Panc1 (cell line): ENCODE measurements at regions not wholly inside any gene's neighbourhood (a gene's known extent, or its start where the extent isn't known, plus 50 kb on each side); places are given as distances from the start of the nearest gene placed in this dataset.

Source experiments
- ATAC-seq: fragments of 200-7000 bp; cut with Tn5 transposase; 2 replicates; pipeline ENCODE4 v1.9.1; 2020; ENCODE audit warnings: mild to moderate bottlenecking, moderate library complexity
- BruUV-seq: library from RNA; stranded (reverse); fragments of 400-500 nt; replicated peaks from 2 replicates; lab custom pipeline; 2021; lab: Mats Ljungman, UMichigan
- CTCF ChIA-PET: fragments of 300-600 bp; sonication (Branson Sonifier 250); formaldehyde crosslinking; loops from one replicate; lab custom pipeline; 2022; ENCODE audit warnings: antibody characterized with exemption; lab: Charles Lee
- POLR2A ChIA-PET: fragments of 300-600 bp; sonication (Branson Sonifier 250); formaldehyde crosslinking; loops from one replicate; lab custom pipeline; 2022; ENCODE audit warnings: antibody characterized with exemption; lab: Charles Lee
- DNase-seq: peaks from one replicate; pipeline ENCODE4 v3.0.0-alpha.2; 2010; ENCODE audit warnings: low read depth, low spot score
- H3K27ac ChIP-seq: 2 replicates; pipeline ENCODE4 v1.5.1; 2011; ENCODE audit warnings: mild to moderate bottlenecking, low read length, inconsistent platforms
- H3K27me3 ChIP-seq: fragments of 200-500 bp; sonication (Bioruptor generic); 2 replicates; pipeline ENCODE4 v1.6.0; 2014; ENCODE audit warnings: low read length, inconsistent platforms; ENCODE audit not compliant: control insufficient read depth, insufficient read depth
- H3K36me3 ChIP-seq: fragments of 200-500 bp; sonication (Bioruptor generic); 2 replicates; pipeline ENCODE4 v1.5.1; 2014; ENCODE audit warnings: inconsistent platforms, mild to moderate bottlenecking, low read length, moderate library complexity; ENCODE audit not compliant: control insufficient read depth, insufficient read depth
- H3K4me1 ChIP-seq: 2 replicates; pipeline ENCODE4 v1.5.1; 2011; ENCODE audit warnings: inconsistent platforms, mild to moderate bottlenecking, low read length, moderate library complexity; ENCODE audit not compliant: control insufficient read depth, insufficient read depth
- H3K4me3 ChIP-seq, 2 experiments: 2 replicates each; pipeline ENCODE4 v1.5.1; 2011 to 2012; ENCODE audit warnings: low read depth in 2 of 2, low read length in 2 of 2, mild to moderate bottlenecking in 2 of 2, inconsistent platforms in 1 of 2, moderate library complexity in 1 of 2
- H3K9me3 ChIP-seq: fragments of 200-500 bp; sonication (Bioruptor generic); 2 replicates; pipeline ENCODE4 v1.5.1; 2014; ENCODE audit warnings: low read depth, mild to moderate bottlenecking, inconsistent platforms, low read length, moderate library complexity; ENCODE audit not compliant: control insufficient read depth, insufficient read depth
- CTCF ChIP-seq: fragments of 450-650 bp; IDR thresholded peaks from 2 replicates; pipeline ENCODE4 v1.5.1; 2017; ENCODE audit warnings: mild to moderate bottlenecking
- POLR2AphosphoS5 ChIP-seq: IDR thresholded peaks from 2 replicates; pipeline ENCODE4 v1.6.1; 2012; ENCODE audit warnings: mild to moderate bottlenecking, low read depth, low read length, moderate library complexity
- REST ChIP-seq, 2 experiments: IDR thresholded peaks; 2 replicates each; pipeline ENCODE4 v1.6.1; 2011 to 2012; ENCODE audit warnings: low read depth in 2 of 2, control low read depth in 1 of 2, low read length in 1 of 2, mild to moderate bottlenecking in 1 of 2, moderate library complexity in 1 of 2; ENCODE audit not compliant: insufficient read depth in 1 of 2
- SIN3A ChIP-seq: IDR thresholded peaks from 2 replicates; pipeline ENCODE4 v1.6.1; 2012; ENCODE audit warnings: low read depth, mild to moderate bottlenecking, low read length, moderate library complexity, borderline replicate concordance; ENCODE audit not compliant: insufficient read depth
- TCF7L2 ChIP-seq: IDR thresholded peaks from 2 replicates; pipeline ENCODE4 v1.6.1; 2011; ENCODE audit warnings: mild to moderate bottlenecking, low read depth, low read length, inconsistent platforms
- in situ Hi-C: cut with HindIII; loops from 2 replicates; pipeline ENCODE4 v1.10.0; 2016; ENCODE audit warnings: low sequenced_read_pairs, low pct_unique_long_range_greater_than_20kb
- intact Hi-C: fragments of 100-400 bp; cut with micrococcal nuclease; formaldehyde crosslinking; loops from one replicate; pipeline ENCODE4 v1.10.0; 2022; ENCODE audit not compliant: unreplicated experiment

GRCh38 chr16:66058172-66058691, 308.3 kb upstream of the CDH5 start:
- in situ Hi-C loops, result no loop called here
- CTCF ChIA-PET, result no interaction called here
- BruUV-seq, result no TSS peak

GRCh38 chr16:66057057-66057456, 309.4 kb upstream of the CDH5 start:
- TF ChIP-seq CTCF (no peak), POLR2AphosphoS5 (no peak), SIN3A (no peak), REST (IDR thresholded peaks at IDR 0.05; ENCODE audit: insufficient read depth in 1 of 2, low read depth in 2 of 2, low read length in 1 of 2) (no peak), TCF7L2 (no peak)
- Histone ChIP-seq H3K27me3 (no peaks in the 10 kb centered on the region; the same call in 1 of the 2 replicates), H3K27ac (no peak overlapping the region), H3K4me1 (no peaks in the 10 kb centered on the region), H3K4me3 (no peak overlapping the region), H3K36me3 (no peaks in the 10 kb centered on the region), H3K9me3 (no peaks in the 10 kb centered on the region)
- in situ Hi-C loops, result no loop called here
- DNase-seq (no peak), ATAC-seq (no peak)
- no TSS peak for BruUV-seq
- ChIA-PET POLR2A (no interaction called here), CTCF (no interaction called here)
- intact Hi-C loops, result no loop called here

More at GRCh38 chr16:66058172-66058691, 308.3 kb upstream of the CDH5 start:
- TF ChIP-seq CTCF (no peak), SIN3A (no peak), REST (IDR thresholded peaks at IDR 0.05; ENCODE audit: insufficient read depth in 1 of 2, low read depth in 2 of 2, low read length in 1 of 2) (no peak), POLR2AphosphoS5 (no peak), TCF7L2 (no peak)
- POLR2A ChIA-PET, result no interaction called here
- H3K4me3 ChIP-seq, result no peak overlapping the region
- ATAC-seq (no peak), DNase-seq (no peak)
- intact Hi-C loops, result no loop called here
- no peaks in the 10 kb centered on the region for H3K4me1 ChIP-seq
- no peaks in the 10 kb centered on the region for H3K9me3 ChIP-seq
- H3K27ac ChIP-seq, result no peak overlapping the region
- no peaks in the 10 kb centered on the region; the same call in 1 of the 2 replicates for H3K27me3 ChIP-seq
- no peaks in the 10 kb centered on the region for H3K36me3 ChIP-seq
